ENCODE measurements at regions not wholly inside any gene's neighbourhood (a gene's known extent, or its start where the extent isn't known, plus 50 kb on each side); places are given as distances from the start of the nearest gene placed in this dataset.

GRCh38 chr16:60328152-60328551 lies 1594.0 kb upstream of the GOT2 start:
- Histone ChIP-seq H3K4me3 (ENCODE audit: low read length in 3 of 3) (no peak overlapping the region), H3K4me1 (ENCODE audit: control insufficient read depth in 2 of 3, insufficient read depth in 2 of 3, low read depth in 1 of 3, low read length in 3 of 3) (no peaks in the 10 kb centered on the region), H3K27me3 (ENCODE audit: control insufficient read depth, insufficient read depth, low read length) (no peaks in the 10 kb centered on the region), H3K27ac (ENCODE audit: low read depth in 2 of 2, low read length in 2 of 2) (no peak overlapping the region), H3K9me3 (ENCODE audit: control insufficient read depth in 2 of 3, insufficient read depth in 1 of 3, low read length in 3 of 3) (no peaks in the 10 kb centered on the region), H3K9ac (ENCODE audit: low read length in 3 of 3) (no peak overlapping the region), H3K36me3 (ENCODE audit: control insufficient read depth in 2 of 3, insufficient read depth in 3 of 3, low read length in 3 of 3) (no peaks in the 10 kb centered on the region)
- no peak for DNase-seq
- FAIRE-seq: no peak
- intact Hi-C loops (cut with DNase I): no loop called here
- no peak for TF ChIP-seq CTCF (IDR thresholded peaks at IDR 0.05; ENCODE audit: borderline replicate concordance, extremely low read depth, insufficient read depth)

GRCh38 chr16:60318486-60318885 lies 1584.4 kb upstream of the GOT2 start:
- no peaks in the 10 kb centered on the region for H3K9me3 ChIP-seq (ENCODE audit: control insufficient read depth in 2 of 3, insufficient read depth in 1 of 3, low read length in 3 of 3)
- FAIRE-seq: no peak
- DNase-seq: no peak

GRCh38 chr16:60310846-60311445 lies 1576.8 kb upstream of the GOT2 start:
- DNase-seq: no peak
- H3K36me3 ChIP-seq (ENCODE audit: control insufficient read depth in 2 of 3, insufficient read depth in 3 of 3, low read length in 3 of 3): no peaks in the 10 kb centered on the region
- H3K9me3 ChIP-seq (ENCODE audit: control insufficient read depth in 2 of 3, insufficient read depth in 1 of 3, low read length in 3 of 3): peaks cover 0 to 2% (median 0%) of the 10 kb centered on the region in 3 donors
- no peak overlapping the region for H3K27ac ChIP-seq (ENCODE audit: low read depth in 2 of 2, low read length in 2 of 2)
- no peak overlapping the region for H3K9ac ChIP-seq (ENCODE audit: low read length in 3 of 3)
- no peaks in the 10 kb centered on the region for H3K27me3 ChIP-seq (ENCODE audit: control insufficient read depth, insufficient read depth, low read length)
- no peak for FAIRE-seq
- H3K4me1 ChIP-seq (ENCODE audit: control insufficient read depth in 2 of 3, insufficient read depth in 2 of 3, low read depth in 1 of 3, low read length in 3 of 3): no peaks in the 10 kb centered on the region
- intact Hi-C loops (cut with DNase I): no loop called here
- no peak for TF ChIP-seq CTCF (IDR thresholded peaks at IDR 0.05; ENCODE audit: borderline replicate concordance, extremely low read depth, insufficient read depth)
- H3K4me3 ChIP-seq (ENCODE audit: low read length in 3 of 3): no peak overlapping the region

More at GRCh38 chr16:60318486-60318885, 1584.4 kb upstream of the GOT2 start:
- intact Hi-C loops (cut with DNase I): no loop called here
- no peak overlapping the region for H3K27ac ChIP-seq (ENCODE audit: low read depth in 2 of 2, low read length in 2 of 2)
- H3K36me3 ChIP-seq (ENCODE audit: control insufficient read depth in 2 of 3, insufficient read depth in 3 of 3, low read length in 3 of 3): no peaks in the 10 kb centered on the region
- H3K27me3 ChIP-seq (ENCODE audit: control insufficient read depth, insufficient read depth, low read length): no peaks in the 10 kb centered on the region
- no peak overlapping the region for H3K9ac ChIP-seq (ENCODE audit: low read length in 3 of 3)
- TF ChIP-seq CTCF (IDR thresholded peaks at IDR 0.05; ENCODE audit: borderline replicate concordance, extremely low read depth, insufficient read depth): no peak
- no peaks in the 10 kb centered on the region for H3K4me1 ChIP-seq (ENCODE audit: control insufficient read depth in 2 of 3, insufficient read depth in 2 of 3, low read depth in 1 of 3, low read length in 3 of 3)
- H3K4me3 ChIP-seq (ENCODE audit: low read length in 3 of 3): no peak overlapping the region

GRCh38 chr16:60304720-60305119 lies 1570.6 kb upstream of the GOT2 start:
- H3K4me1 ChIP-seq (ENCODE audit: control insufficient read depth in 2 of 3, insufficient read depth in 2 of 3, low read depth in 1 of 3, low read length in 3 of 3): no peaks in the 10 kb centered on the region
- H3K36me3 ChIP-seq (ENCODE audit: control insufficient read depth in 2 of 3, insufficient read depth in 3 of 3, low read length in 3 of 3): no peaks in the 10 kb centered on the region
- no peak for FAIRE-seq
- no peak for TF ChIP-seq CTCF (IDR thresholded peaks at IDR 0.05; ENCODE audit: borderline replicate concordance, extremely low read depth, insufficient read depth)
- no peak for DNase-seq
- no peak overlapping the region for H3K27ac ChIP-seq (ENCODE audit: low read depth in 2 of 2, low read length in 2 of 2)
- no peak overlapping the region for H3K9ac ChIP-seq (ENCODE audit: low read length in 3 of 3)
- peaks cover 0 to 2% (median 0%) of the 10 kb centered on the region in 3 donors for H3K9me3 ChIP-seq (ENCODE audit: control insufficient read depth in 2 of 3, insufficient read depth in 1 of 3, low read length in 3 of 3)
- H3K4me3 ChIP-seq (ENCODE audit: low read length in 3 of 3): no peak overlapping the region
- intact Hi-C loops (cut with DNase I): no loop called here
- H3K27me3 ChIP-seq (ENCODE audit: control insufficient read depth, insufficient read depth, low read length): no peaks in the 10 kb centered on the region

Measured in kidney (tissue), 13 donors.